GM12873 (cell line): ENCODE measurements at regions not wholly inside any gene's neighbourhood (a gene's known extent, or its start where the extent isn't known, plus 50 kb on each side); places are given as distances from the start of the nearest gene placed in this dataset.

Experiments
- TF ChIP-seq, protein P1 (sequence below): IDR thresholded peaks from 2 replicates; pipeline ENCODE4 v1.5.1; 2012; ENCODE audit warnings: low read depth, mild to moderate bottlenecking, moderate library complexity, low read length, control low read depth; ENCODE audit not compliant: insufficient read depth; ENCODE audit errors: missing control alignments

DNA sequence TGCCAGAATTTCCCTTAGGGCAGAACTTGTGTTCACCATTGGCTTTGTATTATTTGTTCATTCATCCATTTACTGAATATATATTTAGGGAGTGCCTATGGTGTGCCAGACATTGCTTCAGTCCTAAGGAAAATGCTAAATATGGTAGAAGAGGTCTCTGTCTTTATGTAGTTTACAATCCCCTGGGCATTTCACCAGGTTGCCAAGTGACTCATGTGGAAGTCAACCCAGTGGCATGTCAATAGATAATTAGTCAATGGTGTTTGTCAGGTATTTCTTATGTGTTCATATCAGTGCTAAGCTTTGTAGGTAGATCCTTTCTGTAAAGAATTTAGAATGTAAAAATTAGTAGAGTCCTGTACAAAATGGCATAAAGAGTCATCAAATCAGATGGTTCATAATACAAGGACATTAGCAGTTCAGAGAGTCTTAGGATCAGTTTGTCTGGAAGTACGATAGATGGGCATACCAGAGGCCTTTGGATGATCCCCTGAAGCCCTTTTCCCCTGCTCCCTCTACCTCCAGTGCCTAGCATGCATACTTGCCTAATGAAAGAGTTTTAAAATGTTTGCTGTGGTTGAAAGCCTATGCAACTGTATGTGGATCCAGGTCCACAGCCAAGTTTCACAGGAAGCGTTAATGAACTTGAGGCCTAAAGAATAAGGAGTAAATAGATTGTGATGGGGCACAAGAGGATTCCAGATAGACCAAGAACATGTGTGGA, 58.5 kb upstream of the SESN3 start:
- TF ChIP-seq, protein P1, sequence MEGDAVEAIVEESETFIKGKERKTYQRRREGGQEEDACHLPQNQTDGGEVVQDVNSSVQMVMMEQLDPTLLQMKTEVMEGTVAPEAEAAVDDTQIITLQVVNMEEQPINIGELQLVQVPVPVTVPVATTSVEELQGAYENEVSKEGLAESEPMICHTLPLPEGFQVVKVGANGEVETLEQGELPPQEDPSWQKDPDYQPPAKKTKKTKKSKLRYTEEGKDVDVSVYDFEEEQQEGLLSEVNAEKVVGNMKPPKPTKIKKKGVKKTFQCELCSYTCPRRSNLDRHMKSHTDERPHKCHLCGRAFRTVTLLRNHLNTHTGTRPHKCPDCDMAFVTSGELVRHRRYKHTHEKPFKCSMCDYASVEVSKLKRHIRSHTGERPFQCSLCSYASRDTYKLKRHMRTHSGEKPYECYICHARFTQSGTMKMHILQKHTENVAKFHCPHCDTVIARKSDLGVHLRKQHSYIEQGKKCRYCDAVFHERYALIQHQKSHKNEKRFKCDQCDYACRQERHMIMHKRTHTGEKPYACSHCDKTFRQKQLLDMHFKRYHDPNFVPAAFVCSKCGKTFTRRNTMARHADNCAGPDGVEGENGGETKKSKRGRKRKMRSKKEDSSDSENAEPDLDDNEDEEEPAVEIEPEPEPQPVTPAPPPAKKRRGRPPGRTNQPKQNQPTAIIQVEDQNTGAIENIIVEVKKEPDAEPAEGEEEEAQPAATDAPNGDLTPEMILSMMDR, result no peak

DNA sequence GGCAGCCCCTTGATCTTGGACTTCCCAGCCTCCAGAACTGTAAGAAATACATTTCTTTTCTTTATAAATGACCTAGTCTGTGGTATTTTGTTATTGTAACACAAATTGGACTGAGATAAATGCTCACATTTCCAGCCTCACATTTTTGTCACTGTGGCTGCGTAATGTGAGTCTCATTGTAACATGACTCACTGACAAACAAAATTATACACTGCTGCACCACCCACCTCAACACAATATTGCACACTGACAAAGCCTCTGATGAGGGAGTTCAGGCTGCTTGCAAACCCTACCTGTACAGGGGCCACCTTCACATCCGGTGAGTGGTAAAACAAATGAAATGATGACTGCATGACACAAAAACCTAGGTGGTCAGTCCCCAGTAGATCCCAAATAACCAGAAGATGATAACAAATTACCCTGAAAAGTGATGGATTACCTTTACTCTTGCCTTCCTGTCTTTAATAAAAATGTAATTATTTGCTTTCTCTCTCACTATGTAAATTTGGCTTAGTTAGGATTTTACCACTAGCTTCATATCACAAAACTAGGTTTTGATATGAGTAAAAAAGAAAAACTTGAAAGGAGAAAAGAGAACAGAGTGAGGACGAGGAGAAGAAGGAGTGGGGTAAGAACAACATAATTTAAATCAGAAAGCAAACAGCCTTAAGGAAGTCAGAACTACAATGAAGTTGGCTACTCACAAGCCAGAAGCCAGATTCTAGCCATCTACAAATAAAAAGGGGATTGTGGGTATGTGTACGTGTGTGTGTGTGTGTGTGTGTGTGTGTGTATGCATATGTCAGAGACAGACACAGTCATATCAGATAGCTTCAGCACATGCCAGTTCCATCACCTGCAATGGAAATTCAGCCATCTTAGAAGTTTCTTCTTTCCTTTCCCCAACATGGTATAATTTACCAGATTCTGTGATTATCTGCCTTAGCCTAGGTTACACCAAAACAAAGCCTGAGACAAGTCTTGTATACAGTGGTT, 53.4 kb upstream of the SESN3 start:
- TF ChIP-seq, protein P1, result no peak

DNA sequence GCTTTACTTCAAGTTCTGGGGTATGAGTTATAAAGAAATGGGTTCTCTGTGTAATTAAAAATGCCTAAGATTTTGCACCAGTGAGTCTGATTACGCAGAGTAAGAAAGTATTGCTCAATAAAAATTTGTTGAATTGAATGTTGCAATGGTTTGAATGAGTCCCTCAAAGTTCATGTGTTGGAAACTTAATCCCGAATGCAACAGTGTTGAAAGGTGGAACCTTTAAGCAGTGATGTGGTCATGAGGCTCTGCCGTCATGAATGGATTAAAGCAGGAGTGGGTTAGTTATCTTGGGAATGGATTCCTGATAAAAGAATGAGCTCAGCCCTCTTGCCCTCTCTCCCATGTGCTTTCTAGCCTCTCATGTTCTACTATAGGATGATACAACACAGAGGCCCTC, 52.6 kb upstream of the SESN3 start:
- TF ChIP-seq, protein P1, result no peak

DNA sequence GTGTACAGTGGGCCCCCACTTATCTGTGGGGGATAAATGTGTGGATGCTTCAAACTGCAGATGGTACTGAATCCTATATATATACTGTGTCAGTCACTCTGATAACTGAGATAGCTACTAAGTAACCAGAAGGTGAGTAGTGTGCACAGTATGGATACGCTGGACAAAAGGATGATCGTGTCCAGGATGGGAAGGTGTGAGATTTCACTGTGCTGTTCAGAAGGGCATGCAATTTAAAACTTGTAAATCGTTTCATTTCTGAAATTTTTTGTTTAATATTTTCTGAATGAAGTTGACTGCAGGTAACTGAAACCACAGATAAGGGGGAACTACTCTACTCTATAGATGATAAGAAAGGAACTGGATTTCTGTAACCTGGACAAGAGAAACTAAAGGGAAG, 52.1 kb upstream of the SESN3 start:
- TF ChIP-seq, protein P1, result no peak

DNA sequence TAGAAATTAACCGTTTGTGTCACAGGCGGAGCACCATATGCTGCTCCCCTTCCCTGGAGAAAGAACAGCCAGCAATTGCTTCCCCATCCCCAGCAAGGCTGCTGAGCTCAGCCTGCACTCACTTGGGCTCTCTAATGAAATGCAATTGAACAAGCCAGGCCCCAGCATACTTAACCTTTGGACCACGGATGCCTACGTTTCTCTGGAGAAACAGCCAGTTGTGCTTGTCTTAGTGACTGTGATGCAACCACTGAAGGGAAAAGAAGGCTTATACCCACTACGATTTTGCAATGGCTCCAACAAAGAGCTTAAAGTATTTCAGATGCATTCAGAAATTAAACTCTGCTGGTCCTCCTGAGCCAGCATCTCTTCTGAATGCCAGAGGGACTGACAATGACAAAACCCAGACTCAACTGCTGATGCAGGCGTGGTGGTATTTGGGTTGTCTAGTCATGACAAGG, 51.3 kb upstream of the SESN3 start:
- TF ChIP-seq, protein P1, result no peak
